Panc1 (cell line): ENCODE measurements at regions not wholly inside any gene's neighbourhood (a gene's known extent, or its start where the extent isn't known, plus 50 kb on each side); places are given as distances from the start of the nearest gene placed in this dataset.

ENCODE experiments used
- CTCF ChIP-seq: fragments of 450-650 bp; IDR thresholded peaks from 2 replicates; pipeline ENCODE4 v1.5.1; 2017; ENCODE audit warnings: mild to moderate bottlenecking
- POLR2AphosphoS5 ChIP-seq: IDR thresholded peaks from 2 replicates; pipeline ENCODE4 v1.6.1; 2012; ENCODE audit warnings: mild to moderate bottlenecking, low read depth, low read length, moderate library complexity
- REST ChIP-seq, 2 experiments: IDR thresholded peaks; 2 replicates each; pipeline ENCODE4 v1.6.1; 2011 to 2012; ENCODE audit warnings: low read depth in 2 of 2, control low read depth in 1 of 2, low read length in 1 of 2, mild to moderate bottlenecking in 1 of 2, moderate library complexity in 1 of 2; ENCODE audit not compliant: insufficient read depth in 1 of 2
- SIN3A ChIP-seq: IDR thresholded peaks from 2 replicates; pipeline ENCODE4 v1.6.1; 2012; ENCODE audit warnings: low read depth, mild to moderate bottlenecking, low read length, moderate library complexity, borderline replicate concordance; ENCODE audit not compliant: insufficient read depth
- TCF7L2 ChIP-seq: IDR thresholded peaks from 2 replicates; pipeline ENCODE4 v1.6.1; 2011; ENCODE audit warnings: mild to moderate bottlenecking, low read depth, low read length, inconsistent platforms

- TF ChIP-seq CTCF: no peak
- TF ChIP-seq REST (IDR thresholded peaks at IDR 0.05; ENCODE audit: insufficient read depth in 1 of 2, low read depth in 2 of 2, low read length in 1 of 2): no peak
- no peak for TF ChIP-seq SIN3A
- no peak for TF ChIP-seq POLR2AphosphoS5
- TF ChIP-seq TCF7L2: no peak
Measured at GRCh38 chr12:93323625-93324329, 53.9 kb upstream of the NUDT4 start.
